NCI-H1092 (cell line): ENCODE measurements at regions not wholly inside any gene's neighbourhood (a gene's known extent, or its start where the extent isn't known, plus 50 kb on each side); places are given as distances from the start of the nearest gene placed in this dataset.
"Not testable (repeated sequence)": the region's sequence is repeated elsewhere in the genome, so short reads cannot be mapped to it uniquely, and the experiment has no call there.

Experiments
- DNase-seq: peaks from one replicate; lab custom pipeline; 2025; lab: John Stamatoyannopoulos, UW

- DNase-seq, result no peak
These were observed 142.4 kb upstream of the ERCC6L2 start for GRCh38 chr9:95732802-95733688.

- DNase-seq, result no peak
These were observed 143.6 kb upstream of the ERCC6L2 start for GRCh38 chr9:95731876-95732275.

GRCh38 chr9:95729669-95730368, 145.7 kb upstream of the ERCC6L2 start:
- no peak for DNase-seq

- no peak for DNase-seq
These were observed 146.4 kb upstream of the ERCC6L2 start for GRCh38 chr9:95729046-95729445.

- no peak for DNase-seq
These were observed 147.5 kb upstream of the ERCC6L2 start for GRCh38 chr9:95727947-95728520.

- DNase-seq, result peak; percentile 11
These were observed 148.7 kb upstream of the ERCC6L2 start for GRCh38 chr9:95726756-95727155.

GRCh38 chr9:95725045-95725444, 150.4 kb upstream of the ERCC6L2 start:
- DNase-seq, result no peak

- no peak for DNase-seq
These were observed 151.1 kb upstream of the ERCC6L2 start for GRCh38 chr9:95724253-95724991.

GRCh38 chr9:95722141-95722540, 153.3 kb upstream of the ERCC6L2 start:
- DNase-seq, result peak; percentile 55

- peak; percentile 33 for DNase-seq
These were observed 154.4 kb upstream of the ERCC6L2 start for GRCh38 chr9:95721061-95721531.

GRCh38 chr9:95720496-95720895, 155.0 kb upstream of the ERCC6L2 start:
- no peak for DNase-seq

- DNase-seq, result no peak
These were observed 156.1 kb upstream of the ERCC6L2 start for GRCh38 chr9:95719354-95719753.

- no peak for DNase-seq
These were observed 157.2 kb upstream of the ERCC6L2 start for GRCh38 chr9:95718263-95718662.

- peak; percentile 55 for DNase-seq
These were observed 159.5 kb upstream of the ERCC6L2 start for GRCh38 chr9:95715868-95716435.

GRCh38 chr9:95710446-95710845, 165.0 kb upstream of the ERCC6L2 start:
- DNase-seq, result no peak

GRCh38 chr9:95696701-95697100, 178.8 kb upstream of the ERCC6L2 start:
- no peak for DNase-seq

- DNase-seq, result no peak
These were observed 174.7 kb upstream of the PTCH1 start for GRCh38 chr9:95691435-95691834.

- DNase-seq, result no peak
These were observed 172.9 kb upstream of the PTCH1 start for GRCh38 chr9:95689669-95690068.

- no peak for DNase-seq
These were observed 167.7 kb upstream of the PTCH1 start for GRCh38 chr9:95684516-95684915.

GRCh38 chr9:95680306-95680705, 163.5 kb upstream of the PTCH1 start:
- DNase-seq, result not testable (repeated sequence)

GRCh38 chr9:95679874-95680273, 163.1 kb upstream of the PTCH1 start:
- DNase-seq, result no peak

GRCh38 chr9:95678759-95679158, 162.0 kb upstream of the PTCH1 start:
- DNase-seq, result no peak
